Left ventricle myocardium inferior (tissue), 1 donor: ENCODE measurements at regions not wholly inside any gene's neighbourhood (a gene's known extent, or its start where the extent isn't known, plus 50 kb on each side); places are given as distances from the start of the nearest gene placed in this dataset.

Experiments
- DNase-seq: peaks from one replicate; pipeline ENCODE4 v3.0.0-alpha.2; 2020
- H3K27ac ChIP-seq: fragments of 200-600 bp; replicated peaks from 2 replicates; pipeline ENCODE4 v1.8.0; 2021
- H3K27me3 ChIP-seq: fragments of 200-600 bp; 2 replicates; pipeline ENCODE4 v1.8.0; 2021; ENCODE audit warnings: low read depth
- H3K36me3 ChIP-seq: fragments of 200-600 bp; 2 replicates; pipeline ENCODE4 v1.8.0; 2021
- H3K4me1 ChIP-seq: fragments of 200-600 bp; 2 replicates; pipeline ENCODE4 v1.8.0; 2021
- H3K4me3 ChIP-seq: fragments of 200-600 bp; 2 replicates; pipeline ENCODE4 v1.8.0; 2021; ENCODE audit warnings: mild to moderate bottlenecking, moderate library complexity
- H3K9me3 ChIP-seq: fragments of 200-600 bp; replicated peaks from 2 replicates; pipeline ENCODE4 v1.8.0; 2021
- intact Hi-C: fragments of 100-400 bp; cut with micrococcal nuclease; formaldehyde crosslinking; loops from one replicate; pipeline ENCODE4 v1.11.0; 2022
- TF ChIP-seq, protein P1 (sequence below): fragments of 200-600 bp; IDR thresholded peaks from 2 replicates; pipeline ENCODE4 v1.8.0; 2021; ENCODE audit warnings: antibody characterized with exemption, mild to moderate bottlenecking, borderline replicate concordance
- donor health status: DM: no; HTN: yes; CAD: no; lungs with severe emphysema.

DNA sequence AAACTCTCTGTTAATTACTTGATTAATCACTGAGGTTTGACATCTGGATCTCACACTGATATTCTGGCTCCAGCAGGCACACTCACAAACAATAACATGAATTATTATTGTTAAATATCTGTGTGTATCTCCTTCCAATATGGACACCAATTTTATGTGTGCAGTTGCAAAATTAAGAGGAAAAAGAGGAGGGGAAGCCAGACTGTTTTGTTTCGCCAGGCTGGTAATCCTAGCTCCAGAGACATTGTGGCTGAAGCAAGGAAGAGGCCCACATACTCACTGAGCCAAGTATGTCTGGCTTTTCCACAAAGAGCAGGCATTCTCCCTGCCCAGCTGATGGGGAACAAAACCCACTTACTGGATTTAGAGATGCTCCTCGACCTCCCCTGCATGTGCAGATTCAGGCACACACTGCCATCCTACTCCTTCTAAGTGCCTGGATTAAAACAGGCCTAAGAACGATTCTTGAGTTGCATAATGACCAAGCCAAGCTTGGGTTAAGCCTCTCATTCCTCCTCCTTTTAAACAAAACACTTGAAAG lies 181.9 kb downstream of the ESM1 start:
- TF ChIP-seq, protein P1, sequence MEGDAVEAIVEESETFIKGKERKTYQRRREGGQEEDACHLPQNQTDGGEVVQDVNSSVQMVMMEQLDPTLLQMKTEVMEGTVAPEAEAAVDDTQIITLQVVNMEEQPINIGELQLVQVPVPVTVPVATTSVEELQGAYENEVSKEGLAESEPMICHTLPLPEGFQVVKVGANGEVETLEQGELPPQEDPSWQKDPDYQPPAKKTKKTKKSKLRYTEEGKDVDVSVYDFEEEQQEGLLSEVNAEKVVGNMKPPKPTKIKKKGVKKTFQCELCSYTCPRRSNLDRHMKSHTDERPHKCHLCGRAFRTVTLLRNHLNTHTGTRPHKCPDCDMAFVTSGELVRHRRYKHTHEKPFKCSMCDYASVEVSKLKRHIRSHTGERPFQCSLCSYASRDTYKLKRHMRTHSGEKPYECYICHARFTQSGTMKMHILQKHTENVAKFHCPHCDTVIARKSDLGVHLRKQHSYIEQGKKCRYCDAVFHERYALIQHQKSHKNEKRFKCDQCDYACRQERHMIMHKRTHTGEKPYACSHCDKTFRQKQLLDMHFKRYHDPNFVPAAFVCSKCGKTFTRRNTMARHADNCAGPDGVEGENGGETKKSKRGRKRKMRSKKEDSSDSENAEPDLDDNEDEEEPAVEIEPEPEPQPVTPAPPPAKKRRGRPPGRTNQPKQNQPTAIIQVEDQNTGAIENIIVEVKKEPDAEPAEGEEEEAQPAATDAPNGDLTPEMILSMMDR: no peak
- no peak for DNase-seq
- H3K4me3 ChIP-seq: no peak overlapping the region
- no peaks in the 10 kb centered on the region for H3K4me1 ChIP-seq
- H3K9me3 ChIP-seq: no peaks in the 10 kb centered on the region
- no peak overlapping the region for H3K27ac ChIP-seq
- no peaks in the 10 kb centered on the region for H3K36me3 ChIP-seq
- H3K27me3 ChIP-seq: no peaks in the 10 kb centered on the region
- intact Hi-C loops: no loop called here

DNA sequence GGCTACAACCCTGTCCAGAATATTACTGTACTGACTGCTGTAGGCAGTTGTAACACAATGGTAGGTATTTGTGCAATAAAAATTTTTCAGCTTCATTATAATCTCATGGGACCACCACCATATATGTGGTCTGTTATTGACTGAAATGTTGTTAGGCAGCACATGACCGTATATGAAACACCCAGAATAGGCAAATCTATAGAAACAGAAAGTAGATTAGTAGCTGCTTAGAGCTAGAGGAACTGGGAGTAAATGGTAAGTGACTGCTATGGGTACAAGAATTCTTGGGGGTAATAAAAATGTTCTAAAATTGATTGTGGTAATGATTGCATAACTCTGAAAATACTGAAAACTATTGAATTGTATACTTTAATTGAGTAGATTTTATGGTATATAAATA lies 185.7 kb downstream of the ESM1 start:
- H3K27me3 ChIP-seq: no peaks in the 10 kb centered on the region
- no peaks in the 10 kb centered on the region for H3K36me3 ChIP-seq
- TF ChIP-seq, protein P1: no peak
- H3K4me3 ChIP-seq: no peak overlapping the region
- intact Hi-C loops: no loop called here
- DNase-seq: no peak
- no peak overlapping the region for H3K27ac ChIP-seq
- no peaks in the 10 kb centered on the region for H3K4me1 ChIP-seq
- H3K9me3 ChIP-seq: no peaks in the 10 kb centered on the region

DNA sequence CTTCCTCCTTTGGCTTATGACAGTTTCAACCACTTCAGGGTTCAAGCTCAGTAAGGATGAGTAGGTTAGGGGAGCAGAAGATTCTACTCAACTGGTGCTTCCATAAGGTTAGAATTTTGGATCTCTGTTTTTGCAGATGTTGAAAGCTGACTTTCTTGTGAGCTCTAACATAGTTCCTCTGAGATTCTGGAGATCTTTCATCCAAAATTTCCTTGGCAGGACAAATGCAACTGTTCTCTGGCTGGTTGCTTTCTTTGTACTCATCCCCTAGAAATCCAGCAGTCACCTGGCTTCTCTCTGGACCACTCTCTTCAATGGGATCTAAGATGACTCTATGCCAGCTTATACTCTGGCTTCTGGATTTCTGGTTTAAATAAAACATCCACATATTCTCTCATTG lies 189.6 kb downstream of the ESM1 start:
- DNase-seq: no peak
- Histone ChIP-seq H3K27ac (no peak overlapping the region), H3K36me3 (no peaks in the 10 kb centered on the region), H3K4me3 (no peak overlapping the region), H3K4me1 (peaks cover 11% of the 10 kb centered on the region), H3K9me3 (no peaks in the 10 kb centered on the region), H3K27me3 (no peaks in the 10 kb centered on the region)
- intact Hi-C loops: no loop called here
- TF ChIP-seq, protein P1: no peak

DNA sequence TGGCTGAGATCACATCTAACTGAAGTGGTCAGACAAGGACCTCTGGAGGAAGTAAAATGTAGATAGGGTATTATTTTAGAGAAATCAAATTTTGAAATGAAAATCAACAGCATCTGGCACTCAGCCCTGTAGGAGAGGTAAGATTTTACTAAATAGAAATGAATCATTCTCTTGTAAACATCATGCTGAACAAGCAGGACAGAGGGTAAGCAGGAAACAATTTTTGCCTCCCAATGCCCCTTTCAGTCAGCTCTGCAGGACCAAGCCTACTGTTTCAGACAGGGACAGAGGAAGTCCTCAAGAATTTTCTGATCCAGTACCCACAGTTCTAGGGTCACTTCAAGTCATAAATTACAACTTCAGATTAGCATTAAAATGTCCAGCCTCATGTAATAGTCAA lies 190.1 kb downstream of the ESM1 start:
- no peak for DNase-seq
- intact Hi-C loops: no loop called here
- Histone ChIP-seq H3K36me3 (no peaks in the 10 kb centered on the region), H3K4me3 (no peak overlapping the region), H3K27ac (no peak overlapping the region), H3K4me1 (peaks cover 11% of the 10 kb centered on the region), H3K27me3 (no peaks in the 10 kb centered on the region), H3K9me3 (no peaks in the 10 kb centered on the region)
- TF ChIP-seq, protein P1: no peak

DNA sequence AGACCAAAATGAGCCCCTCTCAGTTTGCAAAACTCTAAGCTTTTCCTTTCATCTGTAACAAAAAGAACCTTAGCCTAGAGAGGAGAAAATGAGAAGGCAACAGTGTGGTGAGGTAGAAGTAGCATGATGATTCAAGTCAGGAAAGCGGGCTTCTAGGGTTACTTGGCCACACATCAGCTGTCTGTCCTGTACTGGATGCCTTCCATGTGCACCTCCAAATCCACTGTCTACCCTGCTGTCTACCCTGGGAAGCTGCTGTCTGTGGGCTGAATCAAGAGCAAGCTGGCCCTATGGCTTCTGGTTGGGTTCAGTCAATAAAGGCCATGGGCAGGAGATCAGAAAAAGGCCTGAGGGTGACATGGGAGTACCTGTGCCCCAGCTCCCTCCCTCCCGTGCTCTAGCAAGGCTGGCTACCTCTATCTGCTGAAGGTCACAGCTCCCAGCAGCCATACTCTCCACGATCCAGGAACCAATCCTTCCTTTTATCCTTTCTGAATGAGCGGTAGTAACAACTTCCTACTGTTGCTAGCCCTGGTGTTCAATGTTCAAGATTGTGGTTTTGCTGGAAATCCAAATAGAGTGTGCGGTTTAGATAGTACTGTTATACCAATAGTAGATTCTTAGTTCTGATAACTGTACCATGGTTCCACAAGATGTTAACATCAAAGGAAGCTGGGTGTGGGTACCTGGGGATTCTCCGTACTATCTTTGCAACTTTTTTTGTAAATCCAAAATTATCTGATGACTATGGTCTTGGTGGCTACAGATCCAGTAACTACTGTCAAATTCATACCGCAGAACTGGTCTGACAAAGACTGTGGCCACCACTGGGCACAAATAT lies 191.0 kb downstream of the ESM1 start:
- Histone ChIP-seq H3K27ac (no peak overlapping the region), H3K4me3 (no peak overlapping the region), H3K36me3 (no peaks in the 10 kb centered on the region), H3K9me3 (no peaks in the 10 kb centered on the region), H3K4me1 (peaks cover 11% of the 10 kb centered on the region), H3K27me3 (no peaks in the 10 kb centered on the region)
- intact Hi-C loops: no loop called here
- TF ChIP-seq, protein P1: no peak
- no peak for DNase-seq
